Endothelial cell of umbilical vein (primary cell): ENCODE measurements at regions not wholly inside any gene's neighbourhood (a gene's known extent, or its start where the extent isn't known, plus 50 kb on each side); places are given as distances from the start of the nearest gene placed in this dataset.

Experiments
- BruUV-seq: library from RNA; stranded (reverse); fragments of 400-500 nt; replicated peaks from 2 replicates; lab custom pipeline; 2021; lab: Mats Ljungman, UMichigan
- CTCF ChIA-PET: fragments of 300-600, 350-600 bp; sonication (Branson Sonifier 250); formaldehyde crosslinking; loops from one replicate; lab custom pipeline; 2021; ENCODE audit warnings: antibody characterized with exemption, inconsistent platforms; lab: Charles Lee
- POLR2A ChIA-PET: fragments of 300-600, 350-600 bp; sonication (Branson Sonifier 250); formaldehyde crosslinking; loops from one replicate; lab custom pipeline; 2021; ENCODE audit warnings: antibody characterized with exemption, inconsistent platforms; lab: Charles Lee
- DNase-seq: peaks from one replicate; pipeline ENCODE4 v3.0.0-alpha.2; 2011; ENCODE audit warnings: low read depth, low spot score
- FAIRE-seq: peaks from 2 replicates; lab custom pipeline; 2011; peaks lifted over from hg19 to GRCh38; lab: Jason Lieb, UNC
- H2AFZ ChIP-seq: 2 replicates; pipeline ENCODE4 v1.6.0; 2012; ENCODE audit warnings: low read depth, low read length, control low read depth, inconsistent platforms
- H3K27ac ChIP-seq: 2 replicates; pipeline ENCODE4 v1.5.1; 2011; ENCODE audit warnings: low read depth, mild to moderate bottlenecking, control low read depth, low read length, moderate library complexity; ENCODE audit not compliant: insufficient read depth
- H3K27me3 ChIP-seq, 2 experiments: 2 replicates each; pipeline versions ENCODE4 v1.6.0 to v1.6.1; 2011; ENCODE audit warnings: low read length in 2 of 2, mixed read lengths in 1 of 2; ENCODE audit not compliant: control insufficient read depth in 2 of 2, insufficient read depth in 2 of 2
- H3K36me3 ChIP-seq, 2 experiments: 2 replicates in 1 of 2; 3 replicates in 1 of 2; pipeline ENCODE4 v1.5.1; 2011; ENCODE audit warnings: low read length in 2 of 2, mild to moderate bottlenecking in 1 of 2, moderate library complexity in 1 of 2; ENCODE audit not compliant: control insufficient read depth in 2 of 2, insufficient read depth in 2 of 2; ENCODE audit errors: extremely low read depth in 1 of 2
- H3K4me1 ChIP-seq: 3 replicates; pipeline ENCODE4 v1.5.1; 2011; ENCODE audit warnings: mild to moderate bottlenecking, low read length; ENCODE audit not compliant: control insufficient read depth, insufficient read depth; ENCODE audit errors: extremely low read depth
- H3K4me2 ChIP-seq: 2 replicates; pipeline ENCODE4 v1.6.1; 2011; ENCODE audit warnings: low read length, control low read depth, mixed read lengths; ENCODE audit not compliant: insufficient read depth
- H3K4me3 ChIP-seq, 3 experiments: fragments of 200-600 bp in 1 of 3; sonication (generic), shearing (Covaris generic) in 1 of 3; replicated peaks in 1 of 3; 2 replicates each; pipeline ENCODE4 v1.5.1; 2011 to 2016; ENCODE audit warnings: control low read depth in 3 of 3, low read length in 3 of 3, mild to moderate bottlenecking in 2 of 3, inconsistent platforms in 1 of 3, low read depth in 1 of 3, moderate library complexity in 1 of 3; ENCODE audit not compliant: insufficient read depth in 1 of 3
- H3K79me2 ChIP-seq: 2 replicates; pipeline ENCODE4 v1.6.0; 2012; ENCODE audit warnings: low read length, inconsistent platforms; ENCODE audit not compliant: control insufficient read depth, insufficient read depth
- H3K9ac ChIP-seq: replicated peaks from 2 replicates; pipeline ENCODE3; 2011; ENCODE audit warnings: low read length, control low read depth; ENCODE audit not compliant: insufficient read depth; ENCODE audit errors: extremely low read depth
- H3K9me1 ChIP-seq: replicated peaks from 3 replicates; pipeline ENCODE4 v1.6.0; 2011; ENCODE audit warnings: mild to moderate bottlenecking, low read length; ENCODE audit not compliant: control insufficient read depth, insufficient read depth; ENCODE audit errors: extremely low read depth
- H3K9me3 ChIP-seq: replicated peaks from 2 replicates; pipeline ENCODE4 v1.5.1; 2012; ENCODE audit warnings: low read length, inconsistent platforms; ENCODE audit not compliant: control insufficient read depth, insufficient read depth
- H4K20me1 ChIP-seq: replicated peaks from 2 replicates; pipeline ENCODE3; 2011; ENCODE audit warnings: mild to moderate bottlenecking, low read length; ENCODE audit not compliant: control insufficient read depth, insufficient read depth; ENCODE audit errors: extremely low read depth
- CTCF ChIP-seq, 2 donors: IDR thresholded peaks; 1 replicate in 1 of 2; 2 replicates in 1 of 2; pipeline ENCODE4 v1.5.1; 2011; ENCODE audit warnings: low read length in 2 of 2, mild to moderate bottlenecking in 2 of 2, moderate library complexity in 2 of 2, control low read depth in 1 of 2, inconsistent platforms in 1 of 2, low read depth in 1 of 2; ENCODE audit not compliant: insufficient read depth in 1 of 2; ENCODE audit errors: extremely low read depth in 1 of 2
- EZH2 ChIP-seq: IDR thresholded peaks from 2 replicates; pipeline ENCODE4 v1.6.1; 2012; ENCODE audit warnings: borderline replicate concordance, low read depth, mild to moderate bottlenecking, moderate library complexity, low read length, inconsistent platforms; ENCODE audit not compliant: severe bottlenecking
- FOS ChIP-seq: IDR thresholded peaks from 2 replicates; pipeline ENCODE4 v1.6.1; 2011; ENCODE audit warnings: mild to moderate bottlenecking, low read length, moderate library complexity, borderline replicate concordance; ENCODE audit not compliant: insufficient read depth
- GATA2 ChIP-seq: IDR thresholded peaks from 2 replicates; pipeline ENCODE4 v1.7.0; 2011; ENCODE audit warnings: low read depth, mild to moderate bottlenecking, moderate library complexity, mixed read lengths, low read length; ENCODE audit not compliant: insufficient read length, insufficient read depth
- JUN ChIP-seq: IDR thresholded peaks from 2 replicates; pipeline ENCODE4 v1.6.1; 2011; ENCODE audit warnings: borderline replicate concordance, low read depth; ENCODE audit not compliant: insufficient read length, insufficient read depth
- MYC ChIP-seq: IDR thresholded peaks from one replicate; pipeline ENCODE4 v1.6.1; 2011; ENCODE audit warnings: mild to moderate bottlenecking, low read depth, low read length
- POLR2A ChIP-seq: IDR thresholded peaks from 2 replicates; pipeline ENCODE4 v1.6.1; 2012; ENCODE audit warnings: low read depth, mild to moderate bottlenecking, control low read depth, low read length
- POLR2AphosphoS5 ChIP-seq: IDR thresholded peaks from 2 replicates; pipeline ENCODE4 v1.6.1; 2012; ENCODE audit warnings: low read depth, mild to moderate bottlenecking, control low read depth, low read length, moderate library complexity; ENCODE audit not compliant: insufficient read depth
- dilution Hi-C: fragments of 300-500 bp; cut with MboI; formaldehyde crosslinking; loops from one replicate; pipeline ENCODE4 v1.15.0; 2019; ENCODE audit warnings: low sequenced_read_pairs; ENCODE audit not compliant: extremely low pct_ligation_motif_present
- intact Hi-C: fragments of 100-400 bp; cut with micrococcal nuclease; formaldehyde crosslinking; loops from one replicate; pipeline ENCODE4 v1.10.0; 2022
- TF ChIP-seq, protein P1 (sequence below): IDR thresholded peaks from 2 replicates; pipeline ENCODE4 v1.6.1; 2011; ENCODE audit not compliant: insufficient read depth, insufficient read length

GRCh38 chr5:13448843-13449242 lies 495.6 kb downstream of the DNAH5 start:
- POLR2A ChIA-PET: no interaction called here

GRCh38 chr5:13439430-13439829 lies 505.1 kb downstream of the DNAH5 start:
- Histone ChIP-seq H3K4me1 (no peaks in the 10 kb centered on the region), H3K4me3 (no peak overlapping the region), H3K79me2 (no peaks in the 10 kb centered on the region), H3K4me2 (no peak overlapping the region), H2AFZ (no peak overlapping the region), H3K9me3 (no peaks in the 10 kb centered on the region), H3K9ac (no peak overlapping the region), H3K27me3 (no peaks in the 10 kb centered on the region), H4K20me1 (no peaks in the 10 kb centered on the region), H3K9me1 (no peaks in the 10 kb centered on the region), H3K27ac (no peak overlapping the region), H3K36me3 (no peaks in the 10 kb centered on the region)
- TF ChIP-seq JUN (no peak), EZH2 (no peak), GATA2 (no peak), POLR2AphosphoS5 (no peak), CTCF (IDR thresholded peaks at IDR 0.05; ENCODE audit: extremely low read depth in 1 of 2, insufficient read depth in 1 of 2, low read depth in 1 of 2, low read length in 2 of 2) (no peak), POLR2A (no peak), FOS (no peak), MYC (no peak)
- TF ChIP-seq, protein P1, sequence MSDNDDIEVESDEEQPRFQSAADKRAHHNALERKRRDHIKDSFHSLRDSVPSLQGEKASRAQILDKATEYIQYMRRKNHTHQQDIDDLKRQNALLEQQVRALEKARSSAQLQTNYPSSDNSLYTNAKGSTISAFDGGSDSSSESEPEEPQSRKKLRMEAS: no peak
- dilution Hi-C loops: no loop called here
- FAIRE-seq (no peak), DNase-seq (no peak)
- BruUV-seq: no TSS peak
- intact Hi-C loops: no loop called here
- POLR2A ChIA-PET: no interaction called here
- CTCF ChIA-PET: no interaction called here

More at GRCh38 chr5:13448843-13449242, 495.6 kb downstream of the DNAH5 start:
- dilution Hi-C loops: no loop called here
- intact Hi-C loops: no loop called here
- Histone ChIP-seq H3K79me2 (no peaks in the 10 kb centered on the region), H3K27ac (no peak overlapping the region), H4K20me1 (no peaks in the 10 kb centered on the region), H3K4me1 (no peaks in the 10 kb centered on the region), H3K27me3 (no peaks in the 10 kb centered on the region), H3K4me2 (no peak overlapping the region), H3K4me3 (no peak overlapping the region), H2AFZ (no peak overlapping the region), H3K9ac (no peak overlapping the region), H3K9me3 (no peaks in the 10 kb centered on the region), H3K36me3 (no peaks in the 10 kb centered on the region), H3K9me1 (no peaks in the 10 kb centered on the region)
- FAIRE-seq (no peak), DNase-seq (no peak)
- CTCF ChIA-PET: interaction anchor here (0.9 kb wide), 1 partner anchor 9 kb away, joined by 3 read pairs; no protein-coding TSS in a partner anchor
- no TSS peak for BruUV-seq
- TF ChIP-seq JUN: no peak
